Epithelial cell of proximal tubule (primary cell): ENCODE measurements at regions not wholly inside any gene's neighbourhood (a gene's known extent, or its start where the extent isn't known, plus 50 kb on each side); places are given as distances from the start of the nearest gene placed in this dataset.
"Not testable (repeated sequence)": the region's sequence is repeated elsewhere in the genome, so short reads cannot be mapped to it uniquely, and the experiment has no call there.

Experiments used
- DNase-seq: peaks from one replicate; pipeline ENCODE4 v3.0.0-alpha.2; 2011; ENCODE audit warnings: low read depth
- H3K4me3 ChIP-seq: 2 replicates; pipeline ENCODE4 v1.5.1; 2011; ENCODE audit warnings: low read depth, mild to moderate bottlenecking, low read length
- TF ChIP-seq, protein P1 (sequence below): conservative IDR thresholded peaks from 2 replicates; pipeline ENCODE4 v1.5.1; 2012; ENCODE audit warnings: low read depth, mild to moderate bottlenecking, low read length

GRCh38 chr6:134634466-134634865 is 315.4 kb downstream of the ALDH8A1 start:
- TF ChIP-seq, protein P1, sequence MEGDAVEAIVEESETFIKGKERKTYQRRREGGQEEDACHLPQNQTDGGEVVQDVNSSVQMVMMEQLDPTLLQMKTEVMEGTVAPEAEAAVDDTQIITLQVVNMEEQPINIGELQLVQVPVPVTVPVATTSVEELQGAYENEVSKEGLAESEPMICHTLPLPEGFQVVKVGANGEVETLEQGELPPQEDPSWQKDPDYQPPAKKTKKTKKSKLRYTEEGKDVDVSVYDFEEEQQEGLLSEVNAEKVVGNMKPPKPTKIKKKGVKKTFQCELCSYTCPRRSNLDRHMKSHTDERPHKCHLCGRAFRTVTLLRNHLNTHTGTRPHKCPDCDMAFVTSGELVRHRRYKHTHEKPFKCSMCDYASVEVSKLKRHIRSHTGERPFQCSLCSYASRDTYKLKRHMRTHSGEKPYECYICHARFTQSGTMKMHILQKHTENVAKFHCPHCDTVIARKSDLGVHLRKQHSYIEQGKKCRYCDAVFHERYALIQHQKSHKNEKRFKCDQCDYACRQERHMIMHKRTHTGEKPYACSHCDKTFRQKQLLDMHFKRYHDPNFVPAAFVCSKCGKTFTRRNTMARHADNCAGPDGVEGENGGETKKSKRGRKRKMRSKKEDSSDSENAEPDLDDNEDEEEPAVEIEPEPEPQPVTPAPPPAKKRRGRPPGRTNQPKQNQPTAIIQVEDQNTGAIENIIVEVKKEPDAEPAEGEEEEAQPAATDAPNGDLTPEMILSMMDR, result no peak
- DNase-seq, result no peak
- no peak overlapping the region for H3K4me3 ChIP-seq

- not testable (repeated sequence) for H3K4me3 ChIP-seq, DNase-seq
Observed at GRCh38 chr6:134632982-134633940, 315.3 kb upstream of the SGK1 start.

DNA sequence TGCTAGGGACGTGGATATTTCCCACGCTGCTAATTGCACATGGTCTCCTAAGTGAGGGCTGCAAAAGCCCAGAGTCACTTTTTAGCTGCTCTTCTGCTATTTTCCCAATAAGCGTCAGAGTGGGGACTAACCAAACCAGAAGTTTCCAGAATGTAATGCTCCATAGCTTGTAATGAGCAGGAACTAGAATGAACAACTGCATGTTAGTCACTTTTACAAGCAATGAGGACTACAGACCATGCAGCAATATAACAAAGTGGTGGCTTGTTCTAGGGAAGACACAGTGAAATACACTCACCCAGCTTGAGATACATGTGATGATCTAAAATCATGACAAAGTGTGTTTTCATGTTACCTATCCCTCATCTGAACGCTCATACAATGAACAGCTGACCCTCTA is 314.1 kb upstream of the SGK1 start:
- no peak for DNase-seq
- TF ChIP-seq, protein P1, result no peak
- H3K4me3 ChIP-seq, result no peak overlapping the region

GRCh38 chr6:134631398-134631924 is 313.5 kb upstream of the SGK1 start:
- no peak overlapping the region for H3K4me3 ChIP-seq
- DNase-seq, result no peak
- TF ChIP-seq, protein P1, result no peak

DNA sequence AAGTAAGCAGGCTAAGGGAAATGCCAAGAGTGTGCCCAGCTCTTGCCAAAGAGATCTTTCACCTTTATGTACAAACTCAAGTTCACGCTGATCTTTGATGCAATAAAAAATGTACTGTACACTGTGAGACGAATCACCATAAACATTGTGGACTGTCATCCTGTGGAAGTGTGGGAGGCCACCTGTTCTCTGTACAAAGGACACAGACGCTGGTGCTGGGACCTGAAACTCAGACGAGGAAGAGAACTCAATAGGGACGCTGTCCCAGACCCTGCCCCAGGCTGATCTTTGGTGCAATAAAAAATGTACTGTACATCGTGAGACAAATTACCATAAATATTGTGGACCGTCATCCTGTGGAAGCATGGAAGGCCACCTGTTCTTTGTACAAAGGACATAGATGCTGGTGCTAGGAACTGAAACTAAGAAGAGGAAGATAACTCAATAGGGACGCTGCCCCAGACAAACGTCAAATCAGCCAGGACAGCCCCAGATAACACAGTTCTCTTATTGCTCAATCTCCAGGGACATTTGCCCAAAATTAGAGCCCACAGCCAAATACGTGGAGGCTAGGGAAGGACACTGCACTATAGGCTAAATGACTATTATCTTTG is 312.7 kb upstream of the SGK1 start:
- no peak for DNase-seq
- H3K4me3 ChIP-seq, result no peak overlapping the region
- TF ChIP-seq, protein P1, result no peak

DNA sequence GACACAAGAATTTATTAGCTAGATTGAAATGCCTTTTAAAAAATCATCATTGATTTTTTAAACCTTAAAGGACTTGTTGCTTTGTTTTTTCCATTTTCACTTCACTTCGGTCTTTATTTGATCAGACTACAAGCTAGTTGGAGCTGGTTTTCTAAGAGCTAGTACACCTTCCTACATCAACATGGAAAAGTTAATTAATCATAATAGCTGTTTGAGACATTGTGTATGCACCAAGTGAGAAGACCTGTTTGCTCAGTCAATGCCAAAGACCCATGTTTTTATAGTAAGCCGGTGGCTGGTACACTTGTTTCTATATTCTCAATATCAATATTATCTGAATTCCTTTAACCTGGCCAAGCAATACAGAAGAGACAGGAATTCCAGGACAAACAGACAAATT is 310.2 kb upstream of the SGK1 start:
- no peak overlapping the region for H3K4me3 ChIP-seq
- TF ChIP-seq, protein P1, result no peak
- no peak for DNase-seq

- no peak overlapping the region for H3K4me3 ChIP-seq
- no peak for DNase-seq
- TF ChIP-seq, protein P1, result no peak
Observed at GRCh38 chr6:134627707-134628106, 309.8 kb upstream of the SGK1 start.
